A673 (cell line): ENCODE measurements at regions not wholly inside any gene's neighbourhood (a gene's known extent, or its start where the extent isn't known, plus 50 kb on each side); places are given as distances from the start of the nearest gene placed in this dataset.

Experiments
- BruUV-seq: library from RNA; stranded (reverse); fragments of 400-500 nt; replicated peaks from 2 replicates; lab custom pipeline; 2021; lab: Mats Ljungman, UMichigan
- CTCF ChIA-PET: fragments of 300-600 bp; sonication (Branson Sonifier 250); formaldehyde crosslinking; loops from one replicate; lab custom pipeline; 2022; ENCODE audit warnings: antibody characterized with exemption; lab: Charles Lee
- POLR2A ChIA-PET: fragments of 300-600 bp; sonication (Branson Sonifier 250); formaldehyde crosslinking; loops from one replicate; lab custom pipeline; 2022; ENCODE audit warnings: antibody characterized with exemption; ENCODE audit not compliant: low non-redundant PET; lab: Charles Lee
- DNase-seq: peaks from one replicate; pipeline ENCODE4 v3.0.0-alpha.2; 2015; ENCODE audit warnings: low spot score
- H3K27ac ChIP-seq: fragments of 200-600 bp; sonication (generic); 2 replicates; pipeline ENCODE4 v1.5.1; 2016; ENCODE audit warnings: mixed run types, low read depth, mild to moderate bottlenecking, mixed read lengths, antibody characterized with exemption, low read length; ENCODE audit not compliant: poor library complexity, severe bottlenecking
- H3K27me3 ChIP-seq: fragments of 200-600 bp; sonication (generic); replicated peaks from 2 replicates; pipeline ENCODE4 v1.6.1; 2017; ENCODE audit warnings: mixed run types, low read depth, mild to moderate bottlenecking, mixed read lengths, antibody characterized with exemption, low read length; ENCODE audit not compliant: insufficient read depth, poor library complexity
- H3K36me3 ChIP-seq: fragments of 200-600 bp; sonication (generic); 2 replicates; pipeline ENCODE4 v1.6.1; 2016; ENCODE audit warnings: mixed run types, mild to moderate bottlenecking, mixed read lengths, antibody characterized with exemption, low read length; ENCODE audit not compliant: insufficient read depth, poor library complexity, severe bottlenecking
- H3K4me1 ChIP-seq: fragments of 200-600 bp; sonication (generic); 2 replicates; pipeline ENCODE4 v1.6.1; 2017; ENCODE audit warnings: mixed run types, mild to moderate bottlenecking, mixed read lengths, antibody characterized with exemption, low read length; ENCODE audit not compliant: insufficient read depth, poor library complexity, severe bottlenecking
- H3K4me3 ChIP-seq: fragments of 200-600 bp; sonication (generic); 2 replicates; pipeline ENCODE4 v1.5.1; 2016; ENCODE audit warnings: low read depth, mixed run types, mild to moderate bottlenecking, mixed read lengths, low read length; ENCODE audit not compliant: poor library complexity, severe bottlenecking
- H3K9me3 ChIP-seq: fragments of 200-600 bp; sonication (generic); 2 replicates; pipeline ENCODE4 v1.6.1; 2016; ENCODE audit warnings: mixed run types, low read depth, mild to moderate bottlenecking, mixed read lengths, antibody characterized with exemption, low read length; ENCODE audit not compliant: poor library complexity, severe bottlenecking
- EZH2 ChIP-seq: fragments of 200-600 bp; sonication (generic); IDR thresholded peaks from 2 replicates; pipeline ENCODE4 v1.6.1; 2017; ENCODE audit warnings: borderline replicate concordance, low read depth, mild to moderate bottlenecking, mixed read lengths, antibody characterized with exemption, low read length; ENCODE audit not compliant: poor library complexity, severe bottlenecking
- intact Hi-C: fragments of 100-400 bp; cut with micrococcal nuclease; formaldehyde crosslinking; loops from one replicate; pipeline ENCODE4 v1.10.0; 2022; ENCODE audit not compliant: unreplicated experiment
- TF ChIP-seq, protein P1 (sequence below): fragments of 300-800, 200-600 bp; sonication (generic); conservative IDR thresholded peaks from 2 replicates; pipeline ENCODE4 v1.5.1; 2017; ENCODE audit warnings: low read depth, mild to moderate bottlenecking, antibody characterized with exemption, low read length, moderate library complexity, mixed read lengths

DNA sequence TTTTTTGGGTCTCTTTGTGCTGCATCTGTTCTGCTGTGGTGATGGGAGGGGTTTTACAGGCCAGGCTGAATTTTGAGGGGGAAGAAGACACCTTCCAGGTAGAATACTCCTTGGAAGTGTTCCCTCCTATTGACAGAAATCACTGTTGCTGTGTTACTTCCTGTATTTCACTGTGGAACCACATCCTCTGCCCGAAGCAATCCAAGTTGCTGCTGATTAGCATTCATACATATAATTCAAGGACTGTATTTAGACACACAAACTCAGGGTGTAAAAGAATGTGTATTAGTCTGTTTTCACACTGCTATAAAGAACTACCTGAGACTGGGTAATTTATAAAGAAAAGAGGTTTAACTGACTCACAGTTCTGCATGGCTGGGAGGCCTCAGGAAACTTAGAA, 50.6 kb upstream of the TMEM244 start:
- BruUV-seq: no TSS peak
- no peaks in the 10 kb centered on the region for H3K27me3 ChIP-seq
- intact Hi-C loops: no loop called here
- no peak for TF ChIP-seq EZH2
- TF ChIP-seq, protein P1, sequence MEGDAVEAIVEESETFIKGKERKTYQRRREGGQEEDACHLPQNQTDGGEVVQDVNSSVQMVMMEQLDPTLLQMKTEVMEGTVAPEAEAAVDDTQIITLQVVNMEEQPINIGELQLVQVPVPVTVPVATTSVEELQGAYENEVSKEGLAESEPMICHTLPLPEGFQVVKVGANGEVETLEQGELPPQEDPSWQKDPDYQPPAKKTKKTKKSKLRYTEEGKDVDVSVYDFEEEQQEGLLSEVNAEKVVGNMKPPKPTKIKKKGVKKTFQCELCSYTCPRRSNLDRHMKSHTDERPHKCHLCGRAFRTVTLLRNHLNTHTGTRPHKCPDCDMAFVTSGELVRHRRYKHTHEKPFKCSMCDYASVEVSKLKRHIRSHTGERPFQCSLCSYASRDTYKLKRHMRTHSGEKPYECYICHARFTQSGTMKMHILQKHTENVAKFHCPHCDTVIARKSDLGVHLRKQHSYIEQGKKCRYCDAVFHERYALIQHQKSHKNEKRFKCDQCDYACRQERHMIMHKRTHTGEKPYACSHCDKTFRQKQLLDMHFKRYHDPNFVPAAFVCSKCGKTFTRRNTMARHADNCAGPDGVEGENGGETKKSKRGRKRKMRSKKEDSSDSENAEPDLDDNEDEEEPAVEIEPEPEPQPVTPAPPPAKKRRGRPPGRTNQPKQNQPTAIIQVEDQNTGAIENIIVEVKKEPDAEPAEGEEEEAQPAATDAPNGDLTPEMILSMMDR: no peak
- no peaks in the 10 kb centered on the region for H3K9me3 ChIP-seq
- DNase-seq: no peak
- no peaks in the 10 kb centered on the region for H3K36me3 ChIP-seq
- no peaks in the 10 kb centered on the region for H3K4me1 ChIP-seq
- CTCF ChIA-PET: no interaction called here
- H3K27ac ChIP-seq: no peak overlapping the region
- POLR2A ChIA-PET: interaction anchor here (0.6 kb wide), 1 partner anchor 1419 kb away, joined by 3 read pairs; no protein-coding TSS in a partner anchor
- no peak overlapping the region for H3K4me3 ChIP-seq
